Smooth muscle cell (in vitro differentiated cells): ENCODE measurements at regions not wholly inside any gene's neighbourhood (a gene's known extent, or its start where the extent isn't known, plus 50 kb on each side); places are given as distances from the start of the nearest gene placed in this dataset.

Experiments
- DNase-seq: peaks from one replicate; lab custom pipeline; 2025; ENCODE audit not compliant: unreplicated experiment; lab: John Stamatoyannopoulos, UW
- H2AFZ ChIP-seq: fragments of 200-600 bp; sonication (generic); 2 replicates; pipeline ENCODE4 v1.6.0; 2016; ENCODE audit warnings: antibody characterized with exemption, low read depth, mild to moderate bottlenecking
- H3F3A ChIP-seq: fragments of 200-600 bp; sonication (generic); 2 replicates; pipeline ENCODE4 v1.6.0; 2017; ENCODE audit warnings: antibody characterized with exemption, low read depth
- H3K27ac ChIP-seq: fragments of 200-600 bp; sonication (generic); 2 replicates; pipeline ENCODE4 v1.5.1; 2016; ENCODE audit warnings: low read depth, mild to moderate bottlenecking
- H3K27me3 ChIP-seq: fragments of 200-600 bp; sonication (generic); 2 replicates; pipeline ENCODE4 v1.6.1; 2016; ENCODE audit warnings: low read depth, mild to moderate bottlenecking
- H3K36me3 ChIP-seq: fragments of 200-600 bp; sonication (generic); 2 replicates; pipeline ENCODE4 v1.5.1; 2016; ENCODE audit warnings: low read depth
- H3K4me1 ChIP-seq: fragments of 200-600 bp; sonication (generic); 2 replicates; pipeline ENCODE4 v1.5.1; 2016; ENCODE audit warnings: low read depth
- H3K4me2 ChIP-seq: fragments of 200-600 bp; sonication (generic); 2 replicates; pipeline ENCODE4 v1.6.0; 2016; ENCODE audit warnings: mild to moderate bottlenecking
- H3K4me3 ChIP-seq: fragments of 200-600 bp; sonication (generic); 2 replicates; pipeline ENCODE4 v1.5.1; 2016; ENCODE audit warnings: mild to moderate bottlenecking
- H3K79me2 ChIP-seq: fragments of 200-600 bp; sonication (generic); 2 replicates; pipeline ENCODE4 v1.6.0; 2016; ENCODE audit warnings: low read depth, mild to moderate bottlenecking
- H3K9ac ChIP-seq: fragments of 200-600 bp; sonication (generic); 2 replicates; pipeline ENCODE4 v1.6.0; 2016; ENCODE audit warnings: low read depth
- H3K9me3 ChIP-seq: fragments of 200-600 bp; sonication (generic); replicated peaks from 2 replicates; pipeline ENCODE4 v1.5.1; 2016; ENCODE audit warnings: low read depth
- H4K20me1 ChIP-seq: fragments of 200-600 bp; sonication (generic); 2 replicates; pipeline ENCODE4 v1.6.0; 2016; ENCODE audit warnings: low read depth
- CTCF ChIP-seq: fragments of 200-600 bp; sonication (generic); IDR thresholded peaks from 2 replicates; pipeline ENCODE4 v1.5.1; 2017; ENCODE audit warnings: borderline replicate concordance, mild to moderate bottlenecking, antibody characterized with exemption; ENCODE audit not compliant: insufficient read depth, poor library complexity, severe bottlenecking
- WGBS: methylation state at CpG from one replicate; pipeline ENCODE4 v1.1.7; 2016; ENCODE audit warnings: low lambda C conversion rate; 5-methylcytosine and 5-hydroxymethylcytosine counted together

- H3K27ac ChIP-seq, result no peak overlapping the region
- no peaks in the 10 kb centered on the region for H3K27me3 ChIP-seq
- H3F3A ChIP-seq, result no peaks in the 10 kb centered on the region
- WGBS, result 77% methylated on average over 1 of the region's 1 CpG
- no peak overlapping the region for H3K9ac ChIP-seq
- H3K4me3 ChIP-seq, result no peak overlapping the region
- no peaks in the 10 kb centered on the region for H3K4me1 ChIP-seq
- no peak for DNase-seq
- no peaks in the 10 kb centered on the region for H4K20me1 ChIP-seq
- no peaks in the 10 kb centered on the region for H3K36me3 ChIP-seq
- no peaks in the 10 kb centered on the region for H3K9me3 ChIP-seq
- no peak overlapping the region for H2AFZ ChIP-seq
- no peaks in the 10 kb centered on the region for H3K79me2 ChIP-seq
- no peak for TF ChIP-seq CTCF
- no peak overlapping the region for H3K4me2 ChIP-seq
Measured at GRCh38 chr3:167885277-167885676, 149.8 kb downstream of the SERPINI1 start.

- no peaks in the 10 kb centered on the region for H3K27me3 ChIP-seq
- H3K79me2 ChIP-seq, result no peaks in the 10 kb centered on the region
- H2AFZ ChIP-seq, result no peak overlapping the region
- no peak overlapping the region for H3K4me3 ChIP-seq
- no peaks in the 10 kb centered on the region for H4K20me1 ChIP-seq
- DNase-seq, result no peak
- no peak for TF ChIP-seq CTCF
- H3K4me1 ChIP-seq, result no peaks in the 10 kb centered on the region
- WGBS, result 86% methylated on average over 3 of the region's 3 CpGs
- H3K4me2 ChIP-seq, result no peak overlapping the region
- H3K36me3 ChIP-seq, result no peaks in the 10 kb centered on the region
- H3K9me3 ChIP-seq, result no peaks in the 10 kb centered on the region
- no peaks in the 10 kb centered on the region for H3F3A ChIP-seq
- no peak overlapping the region for H3K9ac ChIP-seq
- H3K27ac ChIP-seq, result no peak overlapping the region
Measured at GRCh38 chr3:167884481-167884880, 149.0 kb downstream of the SERPINI1 start.

- WGBS, result 98% methylated on average over 1 of the region's 1 CpG
- no peak overlapping the region for H3K4me3 ChIP-seq
Measured at GRCh38 chr3:167883452-167883851, 147.9 kb downstream of the SERPINI1 start.

More at GRCh38 chr3:167883452-167883851, 147.9 kb downstream of the SERPINI1 start:
- no peak for TF ChIP-seq CTCF
- Histone ChIP-seq H3K9me3 (no peaks in the 10 kb centered on the region), H3K27ac (no peak overlapping the region), H2AFZ (no peak overlapping the region), H3K4me1 (no peaks in the 10 kb centered on the region), H4K20me1 (no peaks in the 10 kb centered on the region), H3K27me3 (no peaks in the 10 kb centered on the region), H3K79me2 (no peaks in the 10 kb centered on the region), H3K4me2 (no peak overlapping the region), H3F3A (no peaks in the 10 kb centered on the region), H3K36me3 (no peaks in the 10 kb centered on the region), H3K9ac (no peak overlapping the region)
- no peak for DNase-seq
